Fibroblast of lung (primary cell): ENCODE measurements at regions not wholly inside any gene's neighbourhood (a gene's known extent, or its start where the extent isn't known, plus 50 kb on each side); places are given as distances from the start of the nearest gene placed in this dataset.
A peak's percentile ranks its signal among the peaks of the same experiment; 100 is the strongest.
"Not testable (repeated sequence)": the region's sequence is repeated elsewhere in the genome, so short reads cannot be mapped to it uniquely, and the experiment has no call there.

ENCODE experiments used
- DNase-seq, 2 donors: peaks; one replicate each; pipeline versions ENCODE4 v3.0.0 to v3.0.0-alpha.2; 2010; ENCODE audit warnings: low read depth in 2 of 2
- H2AFZ ChIP-seq: 2 replicates; pipeline ENCODE4 v1.5.1; 2012; ENCODE audit warnings: low read length, control low read depth, inconsistent platforms
- H3K27ac ChIP-seq: 2 replicates; pipeline ENCODE4 v1.5.1; 2011; ENCODE audit warnings: low read length, control low read depth; ENCODE audit not compliant: insufficient read depth
- H3K27me3 ChIP-seq: 2 replicates; pipeline ENCODE4 v1.5.1; 2011; ENCODE audit warnings: mild to moderate bottlenecking, low read length; ENCODE audit not compliant: control insufficient read depth, insufficient read depth
- H3K36me3 ChIP-seq: 2 replicates; pipeline ENCODE4 v1.5.1; 2011; ENCODE audit warnings: low read length; ENCODE audit not compliant: control insufficient read depth, insufficient read depth
- H3K4me1 ChIP-seq: 2 replicates; pipeline ENCODE4 v1.5.1; 2011; ENCODE audit warnings: low read length; ENCODE audit not compliant: control insufficient read depth, insufficient read depth; ENCODE audit errors: extremely low read depth
- H3K4me2 ChIP-seq: 2 replicates; pipeline ENCODE4 v1.5.1; 2011; ENCODE audit warnings: low read length, control low read depth; ENCODE audit not compliant: insufficient read depth; ENCODE audit errors: extremely low read depth
- H3K4me3 ChIP-seq, 4 experiments: fragments of 200-600 bp in 1 of 4; sonication (generic) in 1 of 4; replicated peaks in 1 of 4; 2 replicates each; pipeline ENCODE4 v1.5.1; 2011 to 2016; ENCODE audit warnings: low read length in 4 of 4, low read depth in 3 of 4, mild to moderate bottlenecking in 3 of 4, control low read depth in 2 of 4, inconsistent platforms in 1 of 4, mixed read lengths in 1 of 4; ENCODE audit not compliant: insufficient read depth in 1 of 4; ENCODE audit errors: control extremely low read depth in 1 of 4
- H3K79me2 ChIP-seq: 2 replicates; pipeline ENCODE4 v1.5.1; 2012; ENCODE audit warnings: mild to moderate bottlenecking, low read length, inconsistent platforms; ENCODE audit not compliant: control insufficient read depth, insufficient read depth
- H3K9ac ChIP-seq: 2 replicates; pipeline ENCODE4 v1.5.1; 2011; ENCODE audit warnings: mild to moderate bottlenecking, low read length, control low read depth; ENCODE audit not compliant: insufficient read depth
- H3K9me3 ChIP-seq: 2 replicates; pipeline ENCODE4 v1.5.1; 2012; ENCODE audit warnings: low read depth, low read length; ENCODE audit not compliant: control insufficient read depth, insufficient read depth
- H4K20me1 ChIP-seq: 2 replicates; pipeline ENCODE4 v1.5.1; 2011; ENCODE audit warnings: low read length; ENCODE audit not compliant: control insufficient read depth, insufficient read depth; ENCODE audit errors: extremely low read depth
- EZH2 ChIP-seq: IDR thresholded peaks from 2 replicates; pipeline ENCODE4 v1.5.1; 2012; ENCODE audit warnings: low read length, control low read depth, mild to moderate bottlenecking; ENCODE audit errors: missing control alignments
- TF ChIP-seq, protein P1 (sequence below), 2 donors: IDR thresholded peaks in 1 of 2; conservative IDR thresholded peaks in 1 of 2; 1 replicate in 1 of 2; 2 replicates in 1 of 2; pipeline ENCODE4 v1.5.1; 2011 to 2012; ENCODE audit warnings: low read length in 2 of 2, control low read depth in 1 of 2, inconsistent platforms in 1 of 2, low read depth in 1 of 2, mild to moderate bottlenecking in 1 of 2

DNA sequence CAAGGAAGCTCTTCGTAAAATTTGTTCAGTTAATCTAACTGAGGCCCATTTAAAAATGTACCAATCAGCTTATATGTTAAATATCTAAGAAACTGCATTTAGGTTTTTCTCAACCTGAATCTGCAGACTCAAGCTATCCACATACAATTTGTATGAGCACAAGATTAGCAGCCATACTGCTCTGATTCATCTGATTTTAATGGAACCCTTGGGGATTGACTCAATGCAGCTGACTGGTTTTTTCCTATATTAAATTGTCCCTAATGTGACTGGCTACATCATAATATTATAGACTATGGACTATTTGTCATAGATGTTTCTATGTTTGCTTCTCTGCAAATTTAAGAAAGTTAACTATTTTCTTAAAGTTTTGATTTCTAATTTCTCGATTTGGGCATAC, 451.0 kb upstream of the TUSC1 start:
- Histone ChIP-seq H3K4me1 (no peaks in the 10 kb centered on the region), H3K27ac (no peak overlapping the region), H4K20me1 (no peaks in the 10 kb centered on the region), H3K9ac (no peak overlapping the region), H3K79me2 (no peaks in the 10 kb centered on the region), H2AFZ (no peak overlapping the region), H3K27me3 (no peaks in the 10 kb centered on the region), H3K9me3 (no peaks in the 10 kb centered on the region), H3K4me3 (no peak overlapping the region), H3K36me3 (no peaks in the 10 kb centered on the region), H3K4me2 (no peak overlapping the region)
- no peak for DNase-seq
- TF ChIP-seq EZH2, result no peak
- TF ChIP-seq, protein P1, sequence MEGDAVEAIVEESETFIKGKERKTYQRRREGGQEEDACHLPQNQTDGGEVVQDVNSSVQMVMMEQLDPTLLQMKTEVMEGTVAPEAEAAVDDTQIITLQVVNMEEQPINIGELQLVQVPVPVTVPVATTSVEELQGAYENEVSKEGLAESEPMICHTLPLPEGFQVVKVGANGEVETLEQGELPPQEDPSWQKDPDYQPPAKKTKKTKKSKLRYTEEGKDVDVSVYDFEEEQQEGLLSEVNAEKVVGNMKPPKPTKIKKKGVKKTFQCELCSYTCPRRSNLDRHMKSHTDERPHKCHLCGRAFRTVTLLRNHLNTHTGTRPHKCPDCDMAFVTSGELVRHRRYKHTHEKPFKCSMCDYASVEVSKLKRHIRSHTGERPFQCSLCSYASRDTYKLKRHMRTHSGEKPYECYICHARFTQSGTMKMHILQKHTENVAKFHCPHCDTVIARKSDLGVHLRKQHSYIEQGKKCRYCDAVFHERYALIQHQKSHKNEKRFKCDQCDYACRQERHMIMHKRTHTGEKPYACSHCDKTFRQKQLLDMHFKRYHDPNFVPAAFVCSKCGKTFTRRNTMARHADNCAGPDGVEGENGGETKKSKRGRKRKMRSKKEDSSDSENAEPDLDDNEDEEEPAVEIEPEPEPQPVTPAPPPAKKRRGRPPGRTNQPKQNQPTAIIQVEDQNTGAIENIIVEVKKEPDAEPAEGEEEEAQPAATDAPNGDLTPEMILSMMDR (conservative IDR thresholded peaks at IDR 0.05 in 1 of 2, IDR thresholded peaks at IDR 0.05 in 1 of 2; ENCODE audit: low read depth in 1 of 2, low read length in 2 of 2), result no peak

DNA sequence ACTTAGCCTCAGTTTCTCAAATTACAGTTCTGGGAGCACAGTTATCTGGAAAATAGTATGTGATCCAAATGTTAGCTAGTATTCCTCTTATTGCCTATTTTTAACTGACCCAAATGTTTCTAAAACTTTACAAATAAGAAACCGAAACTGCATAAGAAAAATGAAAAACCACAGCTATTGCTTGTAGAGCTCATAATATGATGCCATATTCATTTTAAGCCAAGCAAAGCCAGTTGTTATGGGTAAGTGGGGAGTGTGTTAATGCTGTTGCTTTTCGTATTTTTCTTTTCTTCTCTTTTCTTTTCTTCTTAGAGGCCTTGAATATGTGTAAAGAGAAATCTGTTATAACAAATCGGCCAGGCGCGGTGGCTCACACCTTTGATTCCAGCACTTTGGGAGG, 447.4 kb upstream of the TUSC1 start:
- no peak overlapping the region for H2AFZ ChIP-seq
- no peak overlapping the region for H3K4me2 ChIP-seq
- H3K79me2 ChIP-seq, result no peaks in the 10 kb centered on the region
- no peaks in the 10 kb centered on the region for H3K4me1 ChIP-seq
- no peaks in the 10 kb centered on the region for H3K9me3 ChIP-seq
- TF ChIP-seq, protein P1 (conservative IDR thresholded peaks at IDR 0.05 in 1 of 2, IDR thresholded peaks at IDR 0.05 in 1 of 2; ENCODE audit: low read depth in 1 of 2, low read length in 2 of 2), result no peak
- no peak for TF ChIP-seq EZH2
- H3K36me3 ChIP-seq, result no peaks in the 10 kb centered on the region
- H3K27me3 ChIP-seq, result no peaks in the 10 kb centered on the region
- DNase-seq, result no peak
- no peaks in the 10 kb centered on the region for H4K20me1 ChIP-seq
- no peak overlapping the region for H3K9ac ChIP-seq
- H3K27ac ChIP-seq, result no peak overlapping the region
- no peak overlapping the region for H3K4me3 ChIP-seq

DNA sequence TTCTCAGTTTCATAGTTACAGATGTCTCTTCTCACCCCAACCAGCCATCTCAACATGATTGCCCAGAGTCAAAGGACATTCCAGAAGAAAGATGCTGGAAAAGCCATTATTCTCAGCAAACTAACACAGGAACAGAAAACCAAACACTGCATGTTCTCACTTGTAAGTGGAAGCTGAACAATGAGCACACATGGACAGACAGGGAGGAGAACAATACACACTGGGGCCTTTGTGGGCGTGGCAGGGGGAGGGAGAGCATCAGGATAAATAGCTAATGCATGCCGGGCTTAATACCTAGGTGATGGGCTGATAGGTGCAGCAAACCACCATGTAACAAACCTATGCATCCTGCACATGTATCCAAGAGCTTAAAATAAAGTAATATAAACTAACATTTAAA, 437.8 kb upstream of the TUSC1 start:
- H3K9me3 ChIP-seq, H3K27me3 ChIP-seq, H3K4me2 ChIP-seq, H3K36me3 ChIP-seq, H4K20me1 ChIP-seq, H3K27ac ChIP-seq, DNase-seq, H3K4me1 ChIP-seq, H3K79me2 ChIP-seq, H3K4me3 ChIP-seq, H2AFZ ChIP-seq, H3K9ac ChIP-seq: not testable (repeated sequence)

DNA sequence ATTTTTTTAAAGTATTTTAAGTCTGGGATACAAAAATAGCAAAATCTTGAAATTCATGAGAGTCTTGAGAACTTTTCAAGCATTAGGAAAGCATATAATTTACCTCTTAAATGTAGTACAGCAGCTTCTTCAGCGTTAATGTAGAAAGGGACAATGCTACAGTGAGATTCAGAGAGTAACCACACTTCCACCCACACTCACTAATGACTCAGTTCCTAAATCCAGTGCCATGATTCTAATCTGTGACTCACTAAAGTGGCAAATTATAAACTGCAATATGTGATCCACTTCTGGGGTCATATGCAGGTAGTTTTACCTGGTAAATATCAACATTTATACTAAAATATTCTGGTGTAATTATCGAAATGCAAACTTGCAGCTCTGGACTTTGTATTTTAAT, 434.5 kb upstream of the TUSC1 start:
- H3K4me3 ChIP-seq, result no peak overlapping the region

More for the DNA sequence above, 434.5 kb upstream of the TUSC1 start:
- H3K79me2 ChIP-seq, result no peaks in the 10 kb centered on the region
- H3K9ac ChIP-seq, result no peak overlapping the region
- no peaks in the 10 kb centered on the region for H3K36me3 ChIP-seq
- no peak overlapping the region for H2AFZ ChIP-seq
- H3K4me1 ChIP-seq, result no peaks in the 10 kb centered on the region
- no peaks in the 10 kb centered on the region for H3K27me3 ChIP-seq
- no peak overlapping the region for H3K27ac ChIP-seq
- H4K20me1 ChIP-seq, result no peaks in the 10 kb centered on the region
- H3K4me2 ChIP-seq, result no peak overlapping the region
- TF ChIP-seq, protein P1 (conservative IDR thresholded peaks at IDR 0.05 in 1 of 2, IDR thresholded peaks at IDR 0.05 in 1 of 2; ENCODE audit: low read depth in 1 of 2, low read length in 2 of 2), result no peak
- TF ChIP-seq EZH2, result no peak
- no peaks in the 10 kb centered on the region for H3K9me3 ChIP-seq
- peak in 1 of 2 donors; percentile 18 for DNase-seq
